ENCODE measurements at regions not wholly inside any gene's neighbourhood (a gene's known extent, or its start where the extent isn't known, plus 50 kb on each side); places are given as distances from the start of the nearest gene placed in this dataset.

- DNase-seq (ENCODE audit: low read depth in 2 of 2, low spot score in 1 of 2), result no peak
These were observed 239.5 kb downstream of the EDEM1 start for GRCh38 chr3:5427021-5427420.

- DNase-seq (ENCODE audit: low read depth in 2 of 2, low spot score in 1 of 2), result no peak
These were observed 240.4 kb downstream of the EDEM1 start for GRCh38 chr3:5427938-5428337.

GRCh38 chr3:5428607-5429516 is 241.4 kb downstream of the EDEM1 start:
- no peak for DNase-seq (ENCODE audit: low read depth in 2 of 2, low spot score in 1 of 2)

GRCh38 chr3:5429517-5429890 is 242.0 kb downstream of the EDEM1 start:
- no peak for DNase-seq (ENCODE audit: low read depth in 2 of 2, low spot score in 1 of 2)

- no peak for DNase-seq (ENCODE audit: low read depth in 2 of 2, low spot score in 1 of 2)
These were observed 243.2 kb downstream of the EDEM1 start for GRCh38 chr3:5430701-5431100.

GRCh38 chr3:5431146-5431545 is 243.6 kb downstream of the EDEM1 start:
- DNase-seq (ENCODE audit: low read depth in 2 of 2, low spot score in 1 of 2), result no peak

- no peak for DNase-seq (ENCODE audit: low read depth in 2 of 2, low spot score in 1 of 2)
These were observed 244.4 kb downstream of the EDEM1 start for GRCh38 chr3:5431811-5432378.

- DNase-seq (ENCODE audit: low read depth in 2 of 2, low spot score in 1 of 2), result no peak
These were observed 249.8 kb downstream of the EDEM1 start for GRCh38 chr3:5437296-5437782.

- DNase-seq (ENCODE audit: low read depth in 2 of 2, low spot score in 1 of 2), result no peak
These were observed 250.3 kb downstream of the EDEM1 start for GRCh38 chr3:5437783-5438323.

GRCh38 chr3:5441401-5441800 is 253.9 kb downstream of the EDEM1 start:
- no peak for DNase-seq (ENCODE audit: low read depth in 2 of 2, low spot score in 1 of 2)

GRCh38 chr3:5442106-5442785 is 254.7 kb downstream of the EDEM1 start:
- DNase-seq (ENCODE audit: low read depth in 2 of 2, low spot score in 1 of 2), result no peak

GRCh38 chr3:5442786-5443138 is 255.3 kb downstream of the EDEM1 start:
- no peak for DNase-seq (ENCODE audit: low read depth in 2 of 2, low spot score in 1 of 2)

- no peak for DNase-seq (ENCODE audit: low read depth in 2 of 2, low spot score in 1 of 2)
These were observed 256.7 kb downstream of the EDEM1 start for GRCh38 chr3:5444253-5444652.

GRCh38 chr3:5445676-5446201 is 258.2 kb downstream of the EDEM1 start:
- no peak for DNase-seq (ENCODE audit: low read depth in 2 of 2, low spot score in 1 of 2)

- no peak for DNase-seq (ENCODE audit: low read depth in 2 of 2, low spot score in 1 of 2)
These were observed 260.7 kb downstream of the EDEM1 start for GRCh38 chr3:5448246-5448645.

GRCh38 chr3:5448816-5449215 is 261.3 kb downstream of the EDEM1 start:
- DNase-seq (ENCODE audit: low read depth in 2 of 2, low spot score in 1 of 2), result no peak

- no peak for DNase-seq (ENCODE audit: low read depth in 2 of 2, low spot score in 1 of 2)
These were observed 268.7 kb downstream of the EDEM1 start for GRCh38 chr3:5456199-5456598.

- DNase-seq (ENCODE audit: low read depth in 2 of 2, low spot score in 1 of 2), result no peak
These were observed 271.0 kb downstream of the EDEM1 start for GRCh38 chr3:5458526-5458925.

GRCh38 chr3:5462086-5462485 is 274.6 kb downstream of the EDEM1 start:
- DNase-seq (ENCODE audit: low read depth in 2 of 2, low spot score in 1 of 2), result no peak

GRCh38 chr3:5463991-5464390 is 276.5 kb downstream of the EDEM1 start:
- no peak for DNase-seq (ENCODE audit: low read depth in 2 of 2, low spot score in 1 of 2)

- DNase-seq (ENCODE audit: low read depth in 2 of 2, low spot score in 1 of 2), result no peak
These were observed 277.1 kb downstream of the EDEM1 start for GRCh38 chr3:5464649-5465048.

GRCh38 chr3:5465183-5465582 is 277.7 kb downstream of the EDEM1 start:
- no peak for DNase-seq (ENCODE audit: low read depth in 2 of 2, low spot score in 1 of 2)
